ENCODE measurements at regions not wholly inside any gene's neighbourhood (a gene's known extent, or its start where the extent isn't known, plus 50 kb on each side); places are given as distances from the start of the nearest gene placed in this dataset.
"Not testable (repeated sequence)": the region's sequence is repeated elsewhere in the genome, so short reads cannot be mapped to it uniquely, and the experiment has no call there.

- Histone ChIP-seq H3K27me3 (ENCODE audit: control insufficient read depth, insufficient read depth, low read length) (peaks cover 10% of the 10 kb centered on the region), H3K9me3 (replicated peaks; ENCODE audit: low read length) (no peaks in the 10 kb centered on the region), H3K4me1 (ENCODE audit: control insufficient read depth, insufficient read depth, low read length) (no peaks in the 10 kb centered on the region), H3K4me3 (ENCODE audit: low read length) (no peak overlapping the region), H3K36me3 (ENCODE audit: insufficient read depth, low read length) (no peaks in the 10 kb centered on the region), H3K9ac (ENCODE audit: low read depth, low read length) (no peak overlapping the region), H3K4me2 (ENCODE audit: low read length) (no peak overlapping the region)
These were observed 322.8 kb downstream of the LNPK start for GRCh38 chr2:175679231-175679630.

- Histone ChIP-seq H3K9me3 (replicated peaks; ENCODE audit: low read length) (no peaks in the 10 kb centered on the region), H3K27me3 (ENCODE audit: control insufficient read depth, insufficient read depth, low read length) (peaks cover 10% of the 10 kb centered on the region), H3K36me3 (ENCODE audit: insufficient read depth, low read length) (no peaks in the 10 kb centered on the region), H3K4me3 (ENCODE audit: low read length) (no peak overlapping the region), H3K9ac (ENCODE audit: low read depth, low read length) (no peak overlapping the region), H3K4me2 (ENCODE audit: low read length) (no peak overlapping the region), H3K4me1 (ENCODE audit: control insufficient read depth, insufficient read depth, low read length) (no peaks in the 10 kb centered on the region)
These were observed 324.2 kb downstream of the LNPK start for GRCh38 chr2:175677880-175678279.

- H3K4me2 ChIP-seq (ENCODE audit: low read length): no peak overlapping the region
- peaks cover 9% of the 10 kb centered on the region for H3K27me3 ChIP-seq (ENCODE audit: control insufficient read depth, insufficient read depth, low read length)
- H3K4me1 ChIP-seq (ENCODE audit: control insufficient read depth, insufficient read depth, low read length): no peaks in the 10 kb centered on the region
- H3K36me3 ChIP-seq (ENCODE audit: insufficient read depth, low read length): no peaks in the 10 kb centered on the region
- no peak overlapping the region for H3K4me3 ChIP-seq (ENCODE audit: low read length)
- no peak overlapping the region for H3K9ac ChIP-seq (ENCODE audit: low read depth, low read length)
- no peaks in the 10 kb centered on the region for H3K9me3 ChIP-seq (replicated peaks; ENCODE audit: low read length)
These were observed 325.3 kb downstream of the LNPK start for GRCh38 chr2:175676813-175677212.

- not testable (repeated sequence) for H3K9me3 ChIP-seq (replicated peaks; ENCODE audit: low read length); H3K36me3 ChIP-seq (ENCODE audit: insufficient read depth, low read length); H3K27me3 ChIP-seq (ENCODE audit: control insufficient read depth, insufficient read depth, low read length); H3K9ac ChIP-seq (ENCODE audit: low read depth, low read length); H3K4me3 ChIP-seq (ENCODE audit: low read length); H3K4me1 ChIP-seq (ENCODE audit: control insufficient read depth, insufficient read depth, low read length); H3K4me2 ChIP-seq (ENCODE audit: low read length)
These were observed 333.3 kb downstream of the LNPK start for GRCh38 chr2:175668804-175669203.

- H3K9me3 ChIP-seq (replicated peaks; ENCODE audit: low read length): no peaks in the 10 kb centered on the region
- H3K4me3 ChIP-seq (ENCODE audit: low read length): no peak overlapping the region
- H3K27me3 ChIP-seq (ENCODE audit: control insufficient read depth, insufficient read depth, low read length): peaks cover 11% of the 10 kb centered on the region
- no peak overlapping the region for H3K4me2 ChIP-seq (ENCODE audit: low read length)
- H3K4me1 ChIP-seq (ENCODE audit: control insufficient read depth, insufficient read depth, low read length): no peaks in the 10 kb centered on the region
- no peak overlapping the region for H3K9ac ChIP-seq (ENCODE audit: low read depth, low read length)
- H3K36me3 ChIP-seq (ENCODE audit: insufficient read depth, low read length): no peaks in the 10 kb centered on the region
These were observed 339.7 kb downstream of the LNPK start for GRCh38 chr2:175662335-175662734.

GRCh38 chr2:175648577-175649063 lies 353.4 kb downstream of the LNPK start:
- no peak overlapping the region for H3K9ac ChIP-seq (ENCODE audit: low read depth, low read length)
- H3K4me1 ChIP-seq (ENCODE audit: control insufficient read depth, insufficient read depth, low read length): no peaks in the 10 kb centered on the region
- H3K27me3 ChIP-seq (ENCODE audit: control insufficient read depth, insufficient read depth, low read length): peaks cover 5% of the 10 kb centered on the region
- H3K4me3 ChIP-seq (ENCODE audit: low read length): no peak overlapping the region
- H3K4me2 ChIP-seq (ENCODE audit: low read length): no peak overlapping the region
- no peaks in the 10 kb centered on the region for H3K9me3 ChIP-seq (replicated peaks; ENCODE audit: low read length)
- H3K36me3 ChIP-seq (ENCODE audit: insufficient read depth, low read length): no peaks in the 10 kb centered on the region

GRCh38 chr2:175647058-175647457 lies 355.0 kb downstream of the LNPK start:
- no peak overlapping the region for H3K9ac ChIP-seq (ENCODE audit: low read depth, low read length)
- H3K36me3 ChIP-seq (ENCODE audit: insufficient read depth, low read length): no peaks in the 10 kb centered on the region
- no peaks in the 10 kb centered on the region for H3K4me1 ChIP-seq (ENCODE audit: control insufficient read depth, insufficient read depth, low read length)
- H3K27me3 ChIP-seq (ENCODE audit: control insufficient read depth, insufficient read depth, low read length): peaks cover 5% of the 10 kb centered on the region
- H3K4me2 ChIP-seq (ENCODE audit: low read length): no peak overlapping the region
- no peak overlapping the region for H3K4me3 ChIP-seq (ENCODE audit: low read length)
- H3K9me3 ChIP-seq (replicated peaks; ENCODE audit: low read length): no peaks in the 10 kb centered on the region

GRCh38 chr2:175640655-175641054 lies 361.4 kb downstream of the LNPK start:
- Histone ChIP-seq H3K4me1 (ENCODE audit: control insufficient read depth, insufficient read depth, low read length) (no peaks in the 10 kb centered on the region), H3K36me3 (ENCODE audit: insufficient read depth, low read length) (no peaks in the 10 kb centered on the region), H3K27me3 (ENCODE audit: control insufficient read depth, insufficient read depth, low read length) (peaks cover 7% of the 10 kb centered on the region), H3K4me3 (ENCODE audit: low read length) (no peak overlapping the region), H3K4me2 (ENCODE audit: low read length) (no peak overlapping the region), H3K9ac (ENCODE audit: low read depth, low read length) (no peak overlapping the region), H3K9me3 (replicated peaks; ENCODE audit: low read length) (no peaks in the 10 kb centered on the region)

- H3K27me3 ChIP-seq (ENCODE audit: control insufficient read depth, insufficient read depth, low read length): peaks cover 16% of the 10 kb centered on the region
- no peaks in the 10 kb centered on the region for H3K36me3 ChIP-seq (ENCODE audit: insufficient read depth, low read length)
- no peaks in the 10 kb centered on the region for H3K4me1 ChIP-seq (ENCODE audit: control insufficient read depth, insufficient read depth, low read length)
- H3K9ac ChIP-seq (ENCODE audit: low read depth, low read length): no peak overlapping the region
- no peak overlapping the region for H3K4me3 ChIP-seq (ENCODE audit: low read length)
- no peaks in the 10 kb centered on the region for H3K9me3 ChIP-seq (replicated peaks; ENCODE audit: low read length)
- H3K4me2 ChIP-seq (ENCODE audit: low read length): no peak overlapping the region
These were observed 368.8 kb downstream of the LNPK start for GRCh38 chr2:175633227-175633626.

GRCh38 chr2:175631245-175631623 lies 370.8 kb downstream of the LNPK start:
- Histone ChIP-seq H3K4me3 (ENCODE audit: low read length) (no peak overlapping the region), H3K9me3 (replicated peaks; ENCODE audit: low read length) (no peaks in the 10 kb centered on the region), H3K4me1 (ENCODE audit: control insufficient read depth, insufficient read depth, low read length) (no peaks in the 10 kb centered on the region), H3K9ac (ENCODE audit: low read depth, low read length) (no peak overlapping the region), H3K4me2 (ENCODE audit: low read length) (no peak overlapping the region), H3K36me3 (ENCODE audit: insufficient read depth, low read length) (no peaks in the 10 kb centered on the region), H3K27me3 (ENCODE audit: control insufficient read depth, insufficient read depth, low read length) (peaks cover 9% of the 10 kb centered on the region)

- Histone ChIP-seq H3K4me3 (ENCODE audit: low read length) (no peak overlapping the region), H3K9me3 (replicated peaks; ENCODE audit: low read length) (no peaks in the 10 kb centered on the region), H3K9ac (ENCODE audit: low read depth, low read length) (no peak overlapping the region), H3K4me2 (ENCODE audit: low read length) (no peak overlapping the region), H3K36me3 (ENCODE audit: insufficient read depth, low read length) (no peaks in the 10 kb centered on the region), H3K4me1 (ENCODE audit: control insufficient read depth, insufficient read depth, low read length) (no peaks in the 10 kb centered on the region), H3K27me3 (ENCODE audit: control insufficient read depth, insufficient read depth, low read length) (peaks cover 9% of the 10 kb centered on the region)
These were observed 371.5 kb downstream of the LNPK start for GRCh38 chr2:175630280-175631244.

GRCh38 chr2:175628243-175628642 lies 373.8 kb downstream of the LNPK start:
- Histone ChIP-seq H3K9me3 (replicated peaks; ENCODE audit: low read length) (no peaks in the 10 kb centered on the region), H3K36me3 (ENCODE audit: insufficient read depth, low read length) (no peaks in the 10 kb centered on the region), H3K4me1 (ENCODE audit: control insufficient read depth, insufficient read depth, low read length) (no peaks in the 10 kb centered on the region), H3K9ac (ENCODE audit: low read depth, low read length) (no peak overlapping the region), H3K27me3 (ENCODE audit: control insufficient read depth, insufficient read depth, low read length) (no peaks in the 10 kb centered on the region), H3K4me2 (ENCODE audit: low read length) (no peak overlapping the region), H3K4me3 (ENCODE audit: low read length) (no peak overlapping the region)
